ENCODE measurements at regions not wholly inside any gene's neighbourhood (a gene's known extent, or its start where the extent isn't known, plus 50 kb on each side); places are given as distances from the start of the nearest gene placed in this dataset.

DNA sequence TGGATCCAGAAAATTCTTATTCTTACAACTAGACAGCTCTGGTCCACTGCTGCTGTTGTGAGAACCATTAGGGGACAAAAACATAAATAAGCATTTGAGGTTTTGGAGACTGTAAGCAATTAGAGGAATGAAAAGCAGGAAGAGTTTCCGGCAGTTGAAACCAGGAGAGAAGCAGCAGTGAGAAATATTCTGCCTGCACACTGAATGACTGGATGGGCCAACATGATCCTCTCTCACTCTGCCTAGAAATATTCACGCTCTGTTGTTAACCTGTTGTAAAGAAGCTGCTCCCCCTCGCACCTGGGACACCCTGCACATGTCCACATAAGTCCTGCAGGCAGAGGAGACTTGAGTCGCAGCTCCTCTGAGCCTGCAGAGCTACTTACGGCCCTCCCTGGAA lies 60.4 kb upstream of the RNF152 start:
- TF ChIP-seq POLR2A (IDR thresholded peaks at IDR 0.05) (no peak), POLR2AphosphoS5 (IDR thresholded peaks at IDR 0.05) (no peak)
- TF ChIP-seq, protein P1, sequence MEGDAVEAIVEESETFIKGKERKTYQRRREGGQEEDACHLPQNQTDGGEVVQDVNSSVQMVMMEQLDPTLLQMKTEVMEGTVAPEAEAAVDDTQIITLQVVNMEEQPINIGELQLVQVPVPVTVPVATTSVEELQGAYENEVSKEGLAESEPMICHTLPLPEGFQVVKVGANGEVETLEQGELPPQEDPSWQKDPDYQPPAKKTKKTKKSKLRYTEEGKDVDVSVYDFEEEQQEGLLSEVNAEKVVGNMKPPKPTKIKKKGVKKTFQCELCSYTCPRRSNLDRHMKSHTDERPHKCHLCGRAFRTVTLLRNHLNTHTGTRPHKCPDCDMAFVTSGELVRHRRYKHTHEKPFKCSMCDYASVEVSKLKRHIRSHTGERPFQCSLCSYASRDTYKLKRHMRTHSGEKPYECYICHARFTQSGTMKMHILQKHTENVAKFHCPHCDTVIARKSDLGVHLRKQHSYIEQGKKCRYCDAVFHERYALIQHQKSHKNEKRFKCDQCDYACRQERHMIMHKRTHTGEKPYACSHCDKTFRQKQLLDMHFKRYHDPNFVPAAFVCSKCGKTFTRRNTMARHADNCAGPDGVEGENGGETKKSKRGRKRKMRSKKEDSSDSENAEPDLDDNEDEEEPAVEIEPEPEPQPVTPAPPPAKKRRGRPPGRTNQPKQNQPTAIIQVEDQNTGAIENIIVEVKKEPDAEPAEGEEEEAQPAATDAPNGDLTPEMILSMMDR (IDR thresholded peaks at IDR 0.05) = no peak
